ENCODE measurements at regions not wholly inside any gene's neighbourhood (a gene's known extent, or its start where the extent isn't known, plus 50 kb on each side); places are given as distances from the start of the nearest gene placed in this dataset.

- TF ChIP-seq POLR2A (IDR thresholded peaks at IDR 0.05) (no peak), CTCF (IDR thresholded peaks at IDR 0.05) (no peak)
Measured at GRCh38 chr11:43546561-43547429, 133.7 kb upstream of the HSD17B12 start.

All from vagina (tissue), 2 donors.